Activated naive CD4-positive, alpha-beta T cell treated with anti-CD3 and anti-CD28 coated beads for 36 hours (primary cell): ENCODE measurements at regions not wholly inside any gene's neighbourhood (a gene's known extent, or its start where the extent isn't known, plus 50 kb on each side); places are given as distances from the start of the nearest gene placed in this dataset.
"Not testable (repeated sequence)": the region's sequence is repeated elsewhere in the genome, so short reads cannot be mapped to it uniquely, and the experiment has no call there.

ENCODE experiments used
- CTCF ChIA-PET: fragments of 350-600 bp; sonication (Branson Sonifier 250); formaldehyde crosslinking; loops from one replicate; lab custom pipeline; 2021; ENCODE audit warnings: antibody characterized with exemption; lab: Charles Lee
- DNase-seq: peaks from one replicate; pipeline ENCODE4 v3.0.0-alpha.2; 2020
- H3K27ac Mint-ChIP-seq: one replicate; pipeline ENCODE4 v1.8.0; 2021; ENCODE audit warnings: mild to moderate bottlenecking, mixed read lengths
- H3K27me3 Mint-ChIP-seq: one replicate; pipeline ENCODE4 v1.8.0; 2021; ENCODE audit warnings: low read depth, mixed read lengths
- H3K36me3 Mint-ChIP-seq: one replicate; pipeline ENCODE4 v1.8.0; 2021; ENCODE audit warnings: low read depth, mixed read lengths
- H3K4me1 Mint-ChIP-seq: one replicate; pipeline ENCODE4 v1.8.0; 2021; ENCODE audit warnings: low read depth, mixed read lengths
- H3K4me3 Mint-ChIP-seq: one replicate; pipeline ENCODE4 v1.8.0; 2021; ENCODE audit warnings: mild to moderate bottlenecking, moderate library complexity, mixed read lengths
- H3K9me3 Mint-ChIP-seq: one replicate; pipeline ENCODE4 v1.8.0; 2021; ENCODE audit warnings: mixed read lengths
- intact Hi-C: fragments of 100-400 bp; cut with micrococcal nuclease; formaldehyde crosslinking; loops from one replicate; pipeline ENCODE4 v1.15.1; 2023

DNA sequence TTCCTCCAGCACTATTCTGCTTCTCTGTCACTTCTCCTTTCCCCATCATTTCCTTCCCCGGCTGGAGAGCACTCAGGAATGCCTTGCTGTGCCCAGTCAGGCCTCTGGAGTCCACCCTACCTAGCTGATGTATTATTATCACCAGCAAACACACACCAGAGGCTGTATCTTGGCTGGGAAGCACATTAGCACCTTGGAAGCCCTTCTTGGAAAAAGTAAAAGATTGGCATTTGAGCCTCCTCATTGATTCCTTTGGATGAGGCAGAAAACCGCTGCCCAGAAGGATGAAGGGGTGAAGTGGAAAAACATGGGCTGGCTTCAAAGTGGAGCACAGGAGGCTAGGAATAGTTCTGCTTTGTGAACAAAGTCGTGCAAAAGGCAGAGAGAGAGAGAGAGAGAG is 244.3 kb downstream of the RPLP1 start:
- Mint-ChIP-seq H3K4me1 (no peaks in the 10 kb centered on the region), H3K27me3 (no peaks in the 10 kb centered on the region), H3K9me3 (peaks cover 3% of the 10 kb centered on the region), H3K36me3 (no peaks in the 10 kb centered on the region), H3K27ac (no peak overlapping the region), H3K4me3 (no peak overlapping the region)
- intact Hi-C loops: no loop called here
- CTCF ChIA-PET: interaction anchor here (0.6 kb wide), 1 partner anchor 650 kb away, joined by 3 read pairs; no protein-coding TSS in a partner anchor
- DNase-seq: no peak

DNA sequence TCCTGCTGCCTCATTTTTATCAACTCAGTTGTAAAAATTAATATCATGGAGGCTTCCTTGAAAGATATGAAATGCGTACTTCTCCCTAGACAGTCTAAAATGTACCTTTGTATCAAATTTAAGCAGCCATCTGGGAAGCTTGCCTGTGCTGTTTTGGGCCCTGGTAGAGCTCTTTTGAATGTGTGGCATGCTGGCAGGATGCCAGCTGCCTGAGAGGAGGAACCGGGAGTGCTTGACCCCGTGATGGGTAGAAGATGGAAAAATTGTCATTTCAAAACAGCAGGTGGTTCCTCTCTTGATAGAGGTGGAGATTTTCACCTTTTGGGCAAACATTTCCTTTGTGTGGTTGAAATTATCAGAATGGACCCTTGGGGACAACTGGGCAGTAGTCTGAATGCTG is 245.3 kb downstream of the RPLP1 start:
- CTCF ChIA-PET: no interaction called here
- intact Hi-C loops: no loop called here
- no peaks in the 10 kb centered on the region for H3K36me3 Mint-ChIP-seq

DNA sequence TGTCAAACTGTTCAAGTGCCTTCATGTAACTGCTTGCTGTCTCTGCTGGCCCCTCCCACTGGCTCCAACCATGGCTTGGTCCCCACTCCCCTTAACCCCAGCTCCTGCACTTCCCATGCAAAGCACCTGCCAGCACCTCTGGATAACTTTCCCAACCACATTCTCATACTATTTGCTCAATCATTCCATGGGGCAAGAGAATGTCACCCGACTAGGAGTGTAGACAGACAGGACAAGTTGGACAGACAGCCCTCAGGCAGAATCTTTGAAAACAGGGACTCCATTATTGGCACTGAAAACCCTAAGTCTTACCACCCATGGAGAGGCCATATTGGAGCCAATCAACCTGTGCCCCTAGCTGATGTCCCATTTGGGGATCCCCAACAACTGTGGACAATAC is 246.5 kb downstream of the RPLP1 start:
- Mint-ChIP-seq H3K4me3 (no peak overlapping the region), H3K4me1 (no peaks in the 10 kb centered on the region), H3K36me3 (no peaks in the 10 kb centered on the region), H3K9me3 (peaks cover 3% of the 10 kb centered on the region), H3K27me3 (no peaks in the 10 kb centered on the region), H3K27ac (no peak overlapping the region)
- intact Hi-C loops: no loop called here
- DNase-seq: no peak
- CTCF ChIA-PET: no interaction called here

More for the DNA sequence above, 245.3 kb downstream of the RPLP1 start:
- no peak overlapping the region for H3K27ac Mint-ChIP-seq
- no peaks in the 10 kb centered on the region for H3K4me1 Mint-ChIP-seq
- H3K27me3 Mint-ChIP-seq: no peaks in the 10 kb centered on the region
- no peak for DNase-seq
- H3K9me3 Mint-ChIP-seq: peaks cover 3% of the 10 kb centered on the region
- H3K4me3 Mint-ChIP-seq: no peak overlapping the region

DNA sequence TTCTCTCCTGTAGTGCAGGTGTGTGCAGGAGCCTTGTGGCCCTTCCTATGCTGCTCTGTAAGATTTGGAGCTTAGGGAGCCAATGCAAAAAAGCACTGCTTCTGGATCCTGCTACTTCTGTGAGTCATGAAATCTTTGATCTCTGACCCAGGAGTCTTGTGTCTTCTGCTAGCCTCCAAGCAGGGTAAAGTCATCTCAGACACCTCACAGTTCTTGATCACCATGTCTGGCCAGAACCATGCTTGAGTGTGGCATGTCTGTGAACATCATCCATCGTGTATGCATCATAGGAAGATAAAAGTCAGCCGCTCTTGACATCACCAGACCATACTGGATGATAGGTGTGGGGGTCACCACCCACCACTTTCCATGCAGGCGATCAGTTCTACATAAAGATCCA is 247.8 kb downstream of the RPLP1 start:
- Mint-ChIP-seq H3K27ac (no peak overlapping the region), H3K36me3 (no peaks in the 10 kb centered on the region), H3K4me1 (no peaks in the 10 kb centered on the region), H3K9me3 (peaks cover 3% of the 10 kb centered on the region), H3K4me3 (no peak overlapping the region), H3K27me3 (no peaks in the 10 kb centered on the region)
- intact Hi-C loops: no loop called here
- no peak for DNase-seq
- CTCF ChIA-PET: no interaction called here

DNA sequence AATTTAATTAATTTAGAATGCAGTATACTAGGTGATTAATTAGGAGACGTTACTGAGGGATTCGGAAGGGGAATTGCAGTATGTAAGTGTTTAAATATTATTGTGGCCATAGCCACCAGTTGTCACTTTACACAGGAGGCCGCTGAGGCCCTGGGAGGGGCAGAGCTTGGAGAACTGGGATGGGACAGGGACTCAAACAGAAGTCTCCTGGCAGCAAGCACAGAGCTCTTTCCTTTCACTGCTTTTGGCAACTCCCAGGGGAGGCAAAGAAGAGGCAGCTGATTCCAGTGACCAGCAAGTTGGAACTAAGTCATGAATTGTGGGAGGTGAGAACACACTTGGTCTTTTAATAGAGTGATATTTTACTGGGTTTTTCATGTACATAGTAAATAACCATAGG is 248.6 kb downstream of the RPLP1 start:
- CTCF ChIA-PET: no interaction called here

DNA sequence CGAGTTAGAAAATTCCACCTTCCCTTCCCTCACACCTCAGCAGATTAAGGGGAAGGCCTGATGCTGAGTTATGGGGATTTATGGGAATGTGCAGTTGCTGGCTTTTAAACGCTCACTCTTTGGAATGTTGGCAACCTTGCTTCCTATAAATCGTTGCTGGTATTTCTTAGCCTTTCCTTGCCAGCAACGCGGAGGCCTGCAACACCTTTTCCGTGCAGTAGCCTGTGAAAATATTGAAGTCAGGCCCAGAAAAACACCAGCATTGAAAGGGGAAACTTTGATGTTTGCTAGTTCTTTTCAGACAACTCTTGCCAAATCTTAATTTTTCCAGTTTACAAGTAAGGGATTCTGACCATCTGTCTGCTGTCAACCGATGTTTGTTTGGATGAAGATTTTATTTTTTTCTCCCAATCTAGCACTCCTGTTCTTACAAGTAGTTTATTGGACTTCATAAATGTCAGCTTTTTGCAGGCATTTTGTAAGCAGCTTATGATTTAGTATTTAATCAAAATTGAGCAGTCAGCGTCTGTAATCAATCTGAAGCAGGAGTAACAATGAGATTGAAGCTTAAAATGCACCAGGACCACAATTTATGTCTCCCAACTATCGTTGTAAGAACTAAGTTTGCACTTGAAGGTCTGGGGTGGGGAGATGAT is 251.0 kb downstream of the RPLP1 start:
- DNase-seq: no peak
- intact Hi-C loops: no loop called here
- H3K36me3 Mint-ChIP-seq: peaks cover 4% of the 10 kb centered on the region
- peaks cover 10% of the 10 kb centered on the region for H3K9me3 Mint-ChIP-seq
- H3K4me1 Mint-ChIP-seq: no peaks in the 10 kb centered on the region
- H3K27ac Mint-ChIP-seq: no peak overlapping the region
- no peak overlapping the region for H3K4me3 Mint-ChIP-seq
- no peaks in the 10 kb centered on the region for H3K27me3 Mint-ChIP-seq
- CTCF ChIA-PET: no interaction called here

More for the DNA sequence above, 248.6 kb downstream of the RPLP1 start:
- H3K27me3 Mint-ChIP-seq: no peaks in the 10 kb centered on the region
- DNase-seq: no peak
- peaks cover 3% of the 10 kb centered on the region for H3K9me3 Mint-ChIP-seq
- no peaks in the 10 kb centered on the region for H3K4me1 Mint-ChIP-seq
- intact Hi-C loops: no loop called here
- H3K36me3 Mint-ChIP-seq: no peaks in the 10 kb centered on the region
- H3K27ac Mint-ChIP-seq: no peak overlapping the region
- H3K4me3 Mint-ChIP-seq: no peak overlapping the region

DNA sequence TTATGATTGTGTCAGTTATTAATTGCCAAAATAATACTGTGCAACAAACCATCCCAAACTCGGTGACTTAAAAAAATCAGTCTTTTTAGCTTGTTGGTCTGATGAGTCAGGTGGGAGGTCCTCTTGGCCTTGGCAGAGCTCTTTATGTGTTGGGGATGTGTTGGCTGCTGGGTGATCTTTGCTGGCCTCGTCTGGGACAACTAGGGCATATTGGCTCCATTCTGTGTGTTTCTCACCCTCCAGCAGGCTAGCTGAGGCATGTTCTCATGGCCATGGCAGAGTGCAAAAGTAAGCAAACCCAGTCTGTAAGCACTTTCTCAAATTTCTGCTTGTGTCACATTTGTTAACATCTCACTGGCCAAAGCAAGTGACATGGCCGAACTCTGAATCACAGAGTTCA is 251.6 kb downstream of the RPLP1 start:
- Mint-ChIP-seq H3K27me3 (no peaks in the 10 kb centered on the region), H3K4me3 (no peak overlapping the region), H3K9me3 (peaks cover 10% of the 10 kb centered on the region), H3K4me1 (no peaks in the 10 kb centered on the region), H3K27ac (no peak overlapping the region), H3K36me3 (peaks cover 4% of the 10 kb centered on the region)
- DNase-seq: no peak
- CTCF ChIA-PET: no interaction called here
- intact Hi-C loops: no loop called here

DNA sequence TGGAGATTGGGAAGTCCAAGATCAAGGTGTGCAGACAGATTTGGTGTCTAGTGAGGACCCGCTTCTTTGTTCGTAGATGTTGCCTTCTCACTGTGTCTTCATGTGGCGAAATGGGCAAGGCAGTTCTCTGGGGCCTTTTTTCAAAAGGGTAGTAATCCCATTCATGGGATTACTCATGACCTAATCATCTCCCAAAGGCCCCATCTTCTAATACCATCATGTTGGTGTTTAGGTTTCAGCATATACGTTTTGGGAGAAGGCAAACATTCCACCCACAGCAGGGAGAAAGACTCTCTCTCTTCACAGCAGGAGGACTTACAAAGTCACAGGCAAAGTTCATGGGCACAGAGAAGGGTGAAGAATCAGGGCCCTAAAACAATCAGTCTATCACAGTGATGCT is 252.1 kb downstream of the RPLP1 start:
- peaks cover 4% of the 10 kb centered on the region for H3K36me3 Mint-ChIP-seq
- no peak overlapping the region for H3K4me3 Mint-ChIP-seq
- intact Hi-C loops: no loop called here
- no peak for DNase-seq
- H3K27ac Mint-ChIP-seq: no peak overlapping the region
- peaks cover 14% of the 10 kb centered on the region for H3K9me3 Mint-ChIP-seq
- CTCF ChIA-PET: no interaction called here
- H3K4me1 Mint-ChIP-seq: no peaks in the 10 kb centered on the region
- H3K27me3 Mint-ChIP-seq: no peaks in the 10 kb centered on the region

DNA sequence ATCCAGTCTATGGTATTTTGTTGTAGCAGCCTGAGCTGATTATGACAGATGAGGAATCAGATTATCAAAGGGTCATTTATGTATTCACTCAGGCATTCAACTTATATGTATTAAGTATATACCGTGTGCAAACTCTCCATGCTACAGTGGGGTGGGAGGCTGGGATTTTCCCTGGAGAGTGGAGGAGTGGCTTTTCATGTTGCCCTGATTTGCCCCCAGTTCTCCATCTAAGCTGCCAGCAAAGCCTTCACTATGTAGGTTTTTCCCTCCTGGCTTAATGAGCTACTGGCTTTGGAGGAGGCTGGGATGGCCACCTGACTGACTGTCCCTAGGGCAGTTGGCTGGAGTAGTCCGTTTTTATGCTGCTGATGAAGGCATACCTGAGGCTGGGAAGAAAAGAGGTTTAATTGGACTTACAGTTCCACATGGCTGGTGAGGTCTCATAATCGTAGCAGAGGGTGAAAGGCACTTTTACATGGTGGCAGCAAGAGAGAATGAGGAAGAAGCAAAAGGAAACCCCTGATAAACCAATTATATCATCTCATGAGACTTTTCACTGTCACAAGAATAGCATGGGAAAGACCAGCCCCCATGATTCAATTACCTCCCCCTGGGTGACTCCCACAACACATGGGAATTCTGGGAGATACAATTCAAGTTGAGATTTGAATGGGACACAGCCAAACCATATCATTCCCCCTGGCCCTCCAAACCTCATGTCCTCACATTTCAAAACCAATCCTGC is 253.9 kb downstream of the RPLP1 start:
- no peaks in the 10 kb centered on the region for H3K27me3 Mint-ChIP-seq
- no peak overlapping the region for H3K27ac Mint-ChIP-seq
- no peak overlapping the region for H3K4me3 Mint-ChIP-seq
- DNase-seq: no peak
- peaks cover 12% of the 10 kb centered on the region for H3K9me3 Mint-ChIP-seq
- intact Hi-C loops: no loop called here
- H3K36me3 Mint-ChIP-seq: peaks cover 4% of the 10 kb centered on the region
- CTCF ChIA-PET: no interaction called here
- H3K4me1 Mint-ChIP-seq: no peaks in the 10 kb centered on the region

DNA sequence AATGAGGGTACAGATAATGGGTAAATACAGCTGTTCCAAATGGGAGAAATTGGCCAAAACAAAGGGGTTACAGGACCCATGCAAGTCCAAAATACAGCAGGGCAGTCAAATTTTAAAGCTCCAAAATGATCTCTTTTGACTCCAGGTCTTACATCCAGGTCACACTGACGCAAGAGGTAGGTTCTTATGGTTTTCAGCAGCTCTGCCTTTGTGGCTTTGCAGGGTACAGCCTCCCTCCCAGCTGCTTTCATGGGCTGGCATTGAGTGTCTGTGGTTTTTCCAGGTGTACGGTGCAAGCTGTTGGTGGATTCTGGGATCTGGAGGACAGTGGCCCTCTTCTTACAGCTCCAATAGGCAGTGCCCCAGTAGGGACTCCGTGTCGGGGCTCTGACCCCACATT is 254.6 kb downstream of the RPLP1 start:
- H3K4me1 Mint-ChIP-seq, DNase-seq, H3K27me3 Mint-ChIP-seq, CTCF ChIA-PET, H3K27ac Mint-ChIP-seq, H3K4me3 Mint-ChIP-seq, H3K36me3 Mint-ChIP-seq, intact Hi-C loops: not testable (repeated sequence)
- peaks cover 12% of the 10 kb centered on the region for H3K9me3 Mint-ChIP-seq

DNA sequence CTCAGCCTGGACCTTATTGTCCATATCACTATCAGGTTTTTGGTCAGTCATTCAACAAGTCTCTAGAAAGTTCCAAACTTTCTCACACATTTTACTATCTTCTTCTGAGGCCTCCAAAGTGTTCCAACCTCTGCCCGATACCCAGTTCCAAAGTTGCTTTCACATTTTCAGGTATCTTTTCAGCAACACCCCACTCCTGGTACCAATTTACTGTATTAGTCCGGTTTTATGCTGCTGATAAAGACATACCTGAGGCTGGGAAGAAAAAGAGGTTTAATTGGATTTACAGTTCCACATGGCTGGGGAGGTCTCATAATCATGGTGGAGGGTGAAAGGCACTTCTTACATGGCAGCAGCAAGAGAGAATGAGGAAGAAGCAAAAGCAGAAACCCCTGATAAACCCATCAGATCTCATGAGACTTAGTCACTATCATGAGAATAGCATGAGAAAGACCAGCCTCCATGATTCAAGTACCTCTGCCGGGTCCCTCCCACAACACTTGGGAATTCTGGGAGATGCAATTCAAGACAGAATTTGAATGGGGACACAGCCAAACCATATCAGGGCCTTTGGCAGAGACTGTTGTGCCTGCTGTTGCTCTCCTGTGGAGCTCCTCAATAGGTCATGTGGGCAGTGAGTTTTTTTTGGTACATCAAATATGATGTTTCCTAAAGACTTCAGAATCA is 256.0 kb downstream of the RPLP1 start:
- H3K27me3 Mint-ChIP-seq, H3K4me3 Mint-ChIP-seq, DNase-seq, CTCF ChIA-PET, H3K4me1 Mint-ChIP-seq, H3K36me3 Mint-ChIP-seq, H3K27ac Mint-ChIP-seq, intact Hi-C loops: not testable (repeated sequence)
- peaks cover 12% of the 10 kb centered on the region for H3K9me3 Mint-ChIP-seq

DNA sequence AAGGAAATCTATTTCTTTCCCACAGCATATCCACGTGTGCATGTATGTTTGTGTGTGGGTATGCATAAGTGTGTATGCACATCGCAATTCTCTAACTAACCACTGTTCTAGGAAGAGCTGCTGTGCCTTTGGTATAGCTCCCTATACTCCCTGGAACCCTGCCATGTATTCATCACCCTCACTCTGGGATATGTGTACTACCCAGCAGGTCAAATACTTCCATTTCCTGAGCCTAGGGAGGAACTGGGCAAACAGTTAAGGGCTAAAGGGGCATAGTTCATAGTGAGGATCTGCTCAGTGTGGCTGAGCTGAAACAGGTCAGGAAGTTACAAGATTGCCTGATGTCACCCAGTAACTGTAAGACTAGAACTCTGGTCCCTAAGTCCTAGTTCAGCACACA is 260.4 kb downstream of the RPLP1 start:
- Mint-ChIP-seq H3K4me1 (peaks cover 48% of the 10 kb centered on the region), H3K9me3 (peaks cover 11% of the 10 kb centered on the region), H3K4me3 (no peak overlapping the region), H3K27ac (no peak overlapping the region), H3K36me3 (peaks cover 4% of the 10 kb centered on the region), H3K27me3 (no peaks in the 10 kb centered on the region)
- CTCF ChIA-PET: no interaction called here
- intact Hi-C loops: loop anchor here (10.0 kb wide), 3 partner anchors 522 to 562 kb away; partner anchors contain the start of gene GLCE
- no peak for DNase-seq
